Naive B cell (primary cell): ENCODE measurements at regions not wholly inside any gene's neighbourhood (a gene's known extent, or its start where the extent isn't known, plus 50 kb on each side); places are given as distances from the start of the nearest gene placed in this dataset.

Experiments
- ATAC-seq, 2 donors: fragments of 150-1000 bp; cut with Tn5 transposase; 2 replicates each; pipeline ENCODE4 v1.10.0; 2021; ENCODE audit warnings: low read depth in 2 of 2, mild to moderate bottlenecking in 2 of 2, moderate library complexity in 2 of 2
- DNase-seq: peaks from one replicate; pipeline ENCODE4 v3.0.0; 2022
- H3K27ac Mint-ChIP-seq, 6 donors: one replicate each; pipeline ENCODE4 v1.8.0; 2020 to 2022; ENCODE audit warnings: mild to moderate bottlenecking in 6 of 6, mixed read lengths in 6 of 6, moderate library complexity in 5 of 6, inconsistent platforms in 2 of 6
- H3K27me3 Mint-ChIP-seq, 3 donors: one replicate each; pipeline ENCODE4 v1.8.0; 2021 to 2022; ENCODE audit warnings: mixed read lengths in 3 of 3, mild to moderate bottlenecking in 1 of 3
- H3K36me3 Mint-ChIP-seq, 2 donors: one replicate each; pipeline ENCODE4 v1.8.0; 2020 to 2022; ENCODE audit warnings: mixed read lengths in 2 of 2, inconsistent platforms in 1 of 2, mild to moderate bottlenecking in 1 of 2
- H3K4me1 Mint-ChIP-seq, 3 donors: one replicate each; pipeline ENCODE4 v1.8.0; 2020 to 2022; ENCODE audit warnings: mixed read lengths in 3 of 3, inconsistent platforms in 1 of 3, mild to moderate bottlenecking in 1 of 3, moderate library complexity in 1 of 3
- H3K4me3 Mint-ChIP-seq, 8 donors: one replicate each; pipeline ENCODE4 v1.8.0; 2020 to 2022; ENCODE audit warnings: mild to moderate bottlenecking in 8 of 8, mixed read lengths in 8 of 8, moderate library complexity in 8 of 8, inconsistent platforms in 2 of 8
- H3K9me3 Mint-ChIP-seq, 7 donors: one replicate each; pipeline ENCODE4 v1.8.0; 2020 to 2022; ENCODE audit warnings: mixed read lengths in 7 of 7, mild to moderate bottlenecking in 5 of 7, inconsistent platforms in 2 of 7, moderate library complexity in 1 of 7

DNA sequence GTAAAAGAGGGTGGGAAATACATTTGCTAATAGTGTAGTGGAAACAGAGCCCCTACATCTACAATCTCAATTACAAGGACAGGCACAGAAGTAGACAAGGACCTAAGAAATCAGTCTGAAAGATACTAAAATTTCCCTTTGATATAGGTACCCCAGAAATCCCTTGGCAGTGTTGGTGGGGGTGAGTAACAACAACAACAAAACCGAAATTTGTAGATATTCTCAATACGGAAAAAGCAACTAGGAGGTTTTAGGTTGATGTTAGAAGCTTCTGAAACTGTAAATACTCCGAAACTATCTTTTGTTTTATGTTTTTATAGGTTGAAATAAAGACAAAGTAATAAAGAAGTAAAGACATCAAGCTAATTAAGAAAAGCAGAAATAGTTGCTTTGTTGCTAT lies 323.1 kb upstream of the CBLB start:
- no peak overlapping the region for H3K4me3 Mint-ChIP-seq
- H3K9me3 Mint-ChIP-seq: peaks cover 0 to 12% (median 0%) of the 10 kb centered on the region in 7 donors
- no peaks in the 10 kb centered on the region for H3K4me1 Mint-ChIP-seq
- H3K36me3 Mint-ChIP-seq: peaks cover 4 to 5% of the 10 kb centered on the region in 2 donors
- ATAC-seq: no peak
- H3K27ac Mint-ChIP-seq: no peak overlapping the region
- DNase-seq: no peak
- peaks cover 0 to 10% (median 0%) of the 10 kb centered on the region in 3 donors for H3K27me3 Mint-ChIP-seq

GRCh38 chr3:106193876-106194275 lies 325.1 kb upstream of the CBLB start:
- H3K9me3 Mint-ChIP-seq: peaks cover 0 to 12% (median 3%) of the 10 kb centered on the region in 7 donors
- H3K27me3 Mint-ChIP-seq: peaks cover 0 to 4% (median 0%) of the 10 kb centered on the region in 3 donors
- H3K27ac Mint-ChIP-seq: no peak overlapping the region
- H3K4me1 Mint-ChIP-seq: no peaks in the 10 kb centered on the region
- ATAC-seq (no peak), DNase-seq (no peak)
- peaks cover 5 to 14% of the 10 kb centered on the region in 2 donors for H3K36me3 Mint-ChIP-seq
- no peak overlapping the region for H3K4me3 Mint-ChIP-seq

DNA sequence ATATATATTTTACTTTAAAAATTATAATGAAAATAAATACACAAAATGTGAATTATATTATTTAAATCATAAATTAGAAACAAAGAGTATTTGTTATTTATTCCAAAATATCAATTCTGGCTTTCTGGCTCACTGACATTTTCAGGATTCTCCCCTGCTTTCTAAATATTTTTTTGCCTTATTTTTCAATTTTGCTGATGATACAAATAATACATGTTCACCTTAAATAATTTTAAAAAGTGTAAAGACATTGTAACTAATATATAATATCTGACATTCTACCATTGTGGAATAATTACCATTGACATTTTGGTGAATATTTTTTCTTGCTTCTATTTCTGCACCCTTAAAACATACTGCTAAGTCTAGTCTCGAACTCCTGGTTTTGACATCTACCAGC lies 325.9 kb upstream of the CBLB start:
- DNase-seq: no peak
- no peak for ATAC-seq
- H3K27ac Mint-ChIP-seq: peak overlapping the region in 1 of 6 donors; percentile 28
- no peaks in the 10 kb centered on the region for H3K4me1 Mint-ChIP-seq
- peaks cover 0 to 12% (median 3%) of the 10 kb centered on the region in 7 donors for H3K9me3 Mint-ChIP-seq
- H3K4me3 Mint-ChIP-seq: no peak overlapping the region
- H3K27me3 Mint-ChIP-seq: peaks cover 0 to 4% (median 0%) of the 10 kb centered on the region in 3 donors
- H3K36me3 Mint-ChIP-seq: peaks cover 5 to 14% of the 10 kb centered on the region in 2 donors

DNA sequence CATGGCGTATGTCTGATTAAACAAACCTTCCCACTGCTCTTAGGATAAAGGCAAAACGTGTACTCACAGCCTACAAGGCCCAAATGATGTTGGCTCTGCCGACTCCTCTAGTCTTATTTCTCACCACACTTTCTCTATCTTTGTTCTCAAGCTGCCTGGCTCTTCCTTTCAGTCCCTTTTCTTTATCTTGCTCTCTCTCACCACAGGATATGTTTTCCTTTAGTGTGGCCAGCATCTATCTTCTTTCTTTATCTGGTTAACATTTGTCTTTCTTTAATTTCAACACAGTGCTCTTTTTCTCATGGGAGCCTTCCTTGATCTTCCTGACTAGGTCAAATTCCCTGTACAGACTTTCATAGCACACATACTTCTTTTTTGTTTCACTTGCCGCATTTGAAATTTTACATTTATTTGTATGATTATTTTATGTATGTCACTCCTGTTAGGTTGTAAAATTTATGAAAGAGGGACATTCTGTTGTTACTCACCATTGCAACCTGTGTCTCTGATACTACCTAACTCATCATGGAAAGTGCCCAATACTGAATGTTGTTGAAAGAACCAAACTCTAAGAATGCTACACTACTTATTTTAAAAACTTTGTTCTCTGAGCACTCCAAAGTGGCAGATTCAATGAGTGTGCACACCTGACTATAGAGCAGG lies 328.9 kb upstream of the CBLB start:
- H3K36me3 Mint-ChIP-seq: peaks cover 5 to 14% of the 10 kb centered on the region in 2 donors
- H3K4me1 Mint-ChIP-seq: no peaks in the 10 kb centered on the region
- no peak overlapping the region for H3K27ac Mint-ChIP-seq
- H3K27me3 Mint-ChIP-seq: peaks cover 0 to 4% (median 0%) of the 10 kb centered on the region in 3 donors
- ATAC-seq (no peak), DNase-seq (no peak)
- H3K9me3 Mint-ChIP-seq: peaks cover 0 to 12% (median 3%) of the 10 kb centered on the region in 7 donors
- no peak overlapping the region for H3K4me3 Mint-ChIP-seq

GRCh38 chr3:106204160-106204868 lies 335.5 kb upstream of the CBLB start:
- DNase-seq (no peak), ATAC-seq (no peak)
- H3K4me1 Mint-ChIP-seq: peaks cover 18 to 28% (median 27%) of the 10 kb centered on the region in 3 donors
- H3K4me3 Mint-ChIP-seq: peak overlapping the region in 2 of 8 donors; percentile 11 to 67
- no peaks in the 10 kb centered on the region for H3K27me3 Mint-ChIP-seq
- peak overlapping the region in 1 of 6 donors; percentile 58 for H3K27ac Mint-ChIP-seq
- no peaks in the 10 kb centered on the region for H3K36me3 Mint-ChIP-seq
- H3K9me3 Mint-ChIP-seq: peaks cover 0 to 9% (median 0%) of the 10 kb centered on the region in 7 donors

DNA sequence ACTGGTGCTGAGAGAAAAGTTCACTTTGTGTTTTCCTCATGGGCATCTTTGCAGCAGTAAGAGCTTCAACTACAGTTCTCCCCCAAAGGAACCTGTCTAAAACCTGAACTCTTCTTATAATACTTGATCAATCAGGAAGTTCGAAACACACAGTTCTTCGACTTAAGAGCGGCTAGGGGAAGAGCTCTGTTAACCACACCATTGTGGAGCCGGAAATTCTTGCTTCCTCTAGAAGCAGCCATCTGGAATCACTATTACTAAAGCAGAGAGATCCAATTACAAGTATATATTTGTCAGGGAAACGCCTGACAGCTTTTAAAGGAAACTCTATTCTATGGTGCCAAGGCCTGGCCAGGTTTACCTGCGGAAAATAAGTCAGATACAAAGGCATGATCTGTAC lies 337.3 kb upstream of the CBLB start:
- no peaks in the 10 kb centered on the region for H3K27me3 Mint-ChIP-seq
- DNase-seq: peak; percentile 52
- peak; percentile 97 for ATAC-seq
- H3K9me3 Mint-ChIP-seq: peaks cover 0 to 9% (median 0%) of the 10 kb centered on the region in 7 donors
- H3K36me3 Mint-ChIP-seq: no peaks in the 10 kb centered on the region
- H3K4me1 Mint-ChIP-seq: peaks cover 18 to 28% (median 28%) of the 10 kb centered on the region in 3 donors
- peak overlapping the region; percentile 2 to 88 (median 68) for H3K4me3 Mint-ChIP-seq
- H3K27ac Mint-ChIP-seq: peak overlapping the region in 2 of 6 donors; percentile 4 to 66

GRCh38 chr3:106206613-106207012 lies 337.8 kb upstream of the CBLB start:
- Mint-ChIP-seq H3K27me3 (no peaks in the 10 kb centered on the region), H3K9me3 (peaks cover 0 to 9% (median 0%) of the 10 kb centered on the region in 7 donors), H3K36me3 (no peaks in the 10 kb centered on the region), H3K4me3 (peak overlapping the region in 6 of 8 donors; percentile 64 to 88 (median 70)), H3K27ac (peak overlapping the region in 2 of 6 donors; percentile 4 to 66), H3K4me1 (peaks cover 18 to 32% (median 28%) of the 10 kb centered on the region in 3 donors)
- DNase-seq (no peak), ATAC-seq (peak in 1 of 2 donors; percentile 19)

DNA sequence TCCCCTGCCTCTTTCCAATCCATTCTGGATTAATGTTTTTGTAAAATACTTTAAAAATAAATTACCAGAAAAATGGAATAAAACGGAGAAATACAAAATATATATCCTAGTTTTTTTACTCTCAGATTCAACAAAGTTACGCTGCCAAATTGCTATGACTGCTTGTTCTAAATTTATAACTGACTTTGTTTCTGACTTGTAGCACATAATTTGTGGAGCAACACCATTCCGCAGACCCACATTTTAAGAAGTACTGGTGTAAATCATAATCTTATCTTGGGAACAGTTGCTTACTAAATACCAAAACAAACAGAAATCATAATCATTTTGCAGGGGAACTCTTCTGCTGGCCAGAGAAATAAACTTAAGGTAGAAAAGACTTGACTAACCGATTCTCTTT lies 339.4 kb upstream of the CBLB start:
- peaks cover 0 to 9% (median 0%) of the 10 kb centered on the region in 7 donors for H3K9me3 Mint-ChIP-seq
- H3K27ac Mint-ChIP-seq: peak overlapping the region in 1 of 6 donors; percentile 34
- H3K36me3 Mint-ChIP-seq: no peaks in the 10 kb centered on the region
- H3K27me3 Mint-ChIP-seq: no peaks in the 10 kb centered on the region
- H3K4me1 Mint-ChIP-seq: peaks cover 18 to 32% (median 28%) of the 10 kb centered on the region in 3 donors
- no peak overlapping the region for H3K4me3 Mint-ChIP-seq
- ATAC-seq: no peak
- no peak for DNase-seq

DNA sequence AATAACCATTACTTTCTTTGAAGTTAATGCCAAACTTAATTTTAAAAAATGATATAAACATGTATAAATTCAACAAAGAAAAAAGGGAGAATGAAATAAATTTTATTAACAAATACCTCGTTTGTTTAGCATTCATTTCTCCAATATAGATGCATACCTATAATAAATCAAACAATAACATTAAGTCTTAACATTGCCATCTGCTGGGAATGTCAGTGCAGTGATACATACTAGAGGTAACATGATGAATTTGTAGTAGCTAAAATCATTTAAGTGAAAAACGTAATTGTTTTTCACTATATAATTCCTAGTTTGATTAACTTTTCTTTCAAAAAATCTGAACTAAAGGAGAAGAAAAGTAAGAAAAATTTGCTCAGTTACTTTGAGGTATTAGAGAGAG lies 340.2 kb upstream of the CBLB start:
- Mint-ChIP-seq H3K4me3 (no peak overlapping the region), H3K9me3 (peaks cover 0 to 6% (median 2%) of the 10 kb centered on the region in 7 donors), H3K36me3 (no peaks in the 10 kb centered on the region), H3K4me1 (peaks cover 21 to 30% (median 29%) of the 10 kb centered on the region in 3 donors), H3K27ac (no peak overlapping the region), H3K27me3 (no peaks in the 10 kb centered on the region)
- ATAC-seq (no peak), DNase-seq (no peak)

- H3K27ac Mint-ChIP-seq: no peak overlapping the region
- no peak overlapping the region for H3K4me3 Mint-ChIP-seq
- peaks cover 0 to 5% (median 1%) of the 10 kb centered on the region in 7 donors for H3K9me3 Mint-ChIP-seq
- H3K36me3 Mint-ChIP-seq: no peaks in the 10 kb centered on the region
- peaks cover 24 to 30% (median 27%) of the 10 kb centered on the region in 3 donors for H3K4me1 Mint-ChIP-seq
- ATAC-seq (no peak), DNase-seq (no peak)
- H3K27me3 Mint-ChIP-seq: no peaks in the 10 kb centered on the region
Observed at GRCh38 chr3:106209482-106209881, 340.7 kb upstream of the CBLB start.

GRCh38 chr3:106210923-106211322 lies 342.1 kb upstream of the CBLB start:
- no peaks in the 10 kb centered on the region for H3K27me3 Mint-ChIP-seq
- no peak overlapping the region for H3K4me3 Mint-ChIP-seq
- DNase-seq (no peak), ATAC-seq (no peak)
- peaks cover 0 to 14% (median 6%) of the 10 kb centered on the region in 7 donors for H3K9me3 Mint-ChIP-seq
- H3K4me1 Mint-ChIP-seq: peaks cover 20 to 21% (median 20%) of the 10 kb centered on the region in 3 donors
- no peak overlapping the region for H3K27ac Mint-ChIP-seq
- peaks cover 0 to 5% of the 10 kb centered on the region in 2 donors for H3K36me3 Mint-ChIP-seq

GRCh38 chr3:106212665-106213222 lies 343.9 kb upstream of the CBLB start:
- Mint-ChIP-seq H3K4me3 (no peak overlapping the region), H3K4me1 (peaks cover 5 to 8% (median 7%) of the 10 kb centered on the region in 3 donors), H3K27ac (no peak overlapping the region), H3K36me3 (peaks cover 0 to 5% of the 10 kb centered on the region in 2 donors), H3K27me3 (no peaks in the 10 kb centered on the region), H3K9me3 (peaks cover 0 to 14% (median 6%) of the 10 kb centered on the region in 7 donors)
- DNase-seq (no peak), ATAC-seq (no peak)

DNA sequence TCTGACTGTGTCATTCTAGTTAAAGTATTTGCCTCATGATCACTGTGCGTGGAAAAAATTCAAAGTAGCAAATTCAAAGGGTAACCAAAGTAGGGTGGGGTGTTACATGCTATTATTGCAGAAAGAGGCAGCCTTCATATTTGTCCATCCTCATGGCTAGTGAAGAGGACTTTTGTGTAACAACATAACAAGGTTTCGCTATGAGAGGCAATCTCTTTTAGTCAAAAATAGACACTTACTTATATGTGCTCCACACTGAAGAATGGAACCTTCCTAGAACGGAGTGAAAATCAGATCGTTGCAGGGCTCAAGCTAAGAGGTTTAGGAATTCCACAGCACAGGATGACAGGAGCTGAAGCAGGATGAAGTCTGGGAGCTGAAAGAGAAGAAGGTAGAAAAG lies 345.1 kb upstream of the CBLB start:
- H3K27ac Mint-ChIP-seq: peak overlapping the region in 1 of 6 donors; percentile 1
- ATAC-seq: no peak
- H3K27me3 Mint-ChIP-seq: no peaks in the 10 kb centered on the region
- H3K4me3 Mint-ChIP-seq: peak overlapping the region in 2 of 8 donors; percentile 0 to 14
- peaks cover 0 to 5% of the 10 kb centered on the region in 2 donors for H3K36me3 Mint-ChIP-seq
- H3K4me1 Mint-ChIP-seq: peaks cover 5 to 8% (median 7%) of the 10 kb centered on the region in 3 donors
- peaks cover 0 to 17% (median 6%) of the 10 kb centered on the region in 7 donors for H3K9me3 Mint-ChIP-seq
- no peak for DNase-seq
